ENCODE measurements at regions not wholly inside any gene's neighbourhood (a gene's known extent, or its start where the extent isn't known, plus 50 kb on each side); places are given as distances from the start of the nearest gene placed in this dataset.

- Histone ChIP-seq H3K27ac (ENCODE audit: control insufficient read depth, insufficient read depth, low read length) (peak overlapping the region; percentile 59), H2AFZ (ENCODE audit: control insufficient read depth, low read length) (no peak overlapping the region), H3K79me2 (ENCODE audit: control insufficient read depth, insufficient read depth, low read length) (no peaks in the 10 kb centered on the region), H4K20me1 (ENCODE audit: control insufficient read depth, extremely low read depth, insufficient read depth, low read length) (no peaks in the 10 kb centered on the region), H3K9ac (ENCODE audit: control insufficient read depth, extremely low read depth, insufficient read depth, low read length) (no peak overlapping the region), H3K4me3 (ENCODE audit: control insufficient read depth in 2 of 3, extremely low read depth in 1 of 3, insufficient read depth in 2 of 3, low read depth in 1 of 3, low read length in 3 of 3) (no peak overlapping the region), H3K4me2 (ENCODE audit: control insufficient read depth, extremely low read depth, insufficient read depth, low read depth, low read length) (no peak overlapping the region), H3K9me1 (ENCODE audit: control insufficient read depth, extremely low read depth, insufficient read depth, low read length) (peaks cover 2% of the 10 kb centered on the region), H3K4me1 (ENCODE audit: control insufficient read depth, extremely low read depth, insufficient read depth, low read length) (peaks cover 40% of the 10 kb centered on the region), H3K9me3 (ENCODE audit: control insufficient read depth, low read depth, low read length) (no peaks in the 10 kb centered on the region), H3K27me3 (ENCODE audit: control insufficient read depth, extremely low read depth, insufficient read depth, low read length) (no peaks in the 10 kb centered on the region), H3K36me3 (ENCODE audit: control insufficient read depth in 2 of 2, extremely low read depth in 1 of 2, insufficient read depth in 2 of 2, low read length in 2 of 2) (no peaks in the 10 kb centered on the region)
- TF ChIP-seq CTCF (optimal IDR thresholded peaks at IDR 0.05 in 1 of 3, IDR thresholded peaks at IDR 0.05 in 1 of 3, conservative IDR thresholded peaks at IDR 0.05 in 1 of 3; ENCODE audit: extremely low read depth in 1 of 3, insufficient read depth in 2 of 3, low read length in 3 of 3) (no peak), EZH2 (IDR thresholded peaks at IDR 0.05; ENCODE audit: low read length) (no peak)
- DNase-seq (ENCODE audit: low read depth, low spot score) (peak; percentile 75), FAIRE-seq (peak; percentile 63)
- dilution Hi-C loops (cut with MboI; ENCODE audit: extremely low pct_ligation_motif_present, low sequenced_read_pairs), result no loop called here
Measured at GRCh38 chr1:14441302-14441741, 157.2 kb upstream of the KAZN start.

- Histone ChIP-seq H3K4me3 (ENCODE audit: control insufficient read depth in 2 of 3, extremely low read depth in 1 of 3, insufficient read depth in 2 of 3, low read depth in 1 of 3, low read length in 3 of 3) (no peak overlapping the region), H3K9me1 (ENCODE audit: control insufficient read depth, extremely low read depth, insufficient read depth, low read length) (no peaks in the 10 kb centered on the region), H3K27ac (ENCODE audit: control insufficient read depth, insufficient read depth, low read length) (no peak overlapping the region), H3K9me3 (ENCODE audit: control insufficient read depth, low read depth, low read length) (no peaks in the 10 kb centered on the region), H3K4me1 (ENCODE audit: control insufficient read depth, extremely low read depth, insufficient read depth, low read length) (peaks cover 36% of the 10 kb centered on the region), H3K79me2 (ENCODE audit: control insufficient read depth, insufficient read depth, low read length) (no peaks in the 10 kb centered on the region), H3K4me2 (ENCODE audit: control insufficient read depth, extremely low read depth, insufficient read depth, low read depth, low read length) (no peak overlapping the region), H3K36me3 (ENCODE audit: control insufficient read depth in 2 of 2, extremely low read depth in 1 of 2, insufficient read depth in 2 of 2, low read length in 2 of 2) (no peaks in the 10 kb centered on the region), H3K9ac (ENCODE audit: control insufficient read depth, extremely low read depth, insufficient read depth, low read length) (no peak overlapping the region), H4K20me1 (ENCODE audit: control insufficient read depth, extremely low read depth, insufficient read depth, low read length) (no peaks in the 10 kb centered on the region), H2AFZ (ENCODE audit: control insufficient read depth, low read length) (no peak overlapping the region), H3K27me3 (ENCODE audit: control insufficient read depth, extremely low read depth, insufficient read depth, low read length) (no peaks in the 10 kb centered on the region)
- dilution Hi-C loops (cut with MboI; ENCODE audit: extremely low pct_ligation_motif_present, low sequenced_read_pairs), result no loop called here
- no peak for TF ChIP-seq CTCF (optimal IDR thresholded peaks at IDR 0.05 in 1 of 3, IDR thresholded peaks at IDR 0.05 in 1 of 3, conservative IDR thresholded peaks at IDR 0.05 in 1 of 3; ENCODE audit: extremely low read depth in 1 of 3, insufficient read depth in 2 of 3, low read length in 3 of 3)
- no peak for TF ChIP-seq EZH2 (IDR thresholded peaks at IDR 0.05; ENCODE audit: low read length)
- FAIRE-seq, result no peak
- DNase-seq (ENCODE audit: low read depth, low spot score), result no peak
Measured at GRCh38 chr1:14442669-14443068, 155.8 kb upstream of the KAZN start.
